SK-N-SH (cell line): ENCODE measurements at regions not wholly inside any gene's neighbourhood (a gene's known extent, or its start where the extent isn't known, plus 50 kb on each side); places are given as distances from the start of the nearest gene placed in this dataset.
A peak's percentile ranks its signal among the peaks of the same experiment; 100 is the strongest.

Experiments
- CTCF ChIA-PET: fragments of 300-600, 350-600 bp; formaldehyde crosslinking; extraction: SDS; loops from one replicate; lab custom pipeline; 2021; lab: Yijun Ruan, JAX
- POLR2A ChIA-PET: fragments of 350-600 bp; sonication (Branson Sonifier 250); formaldehyde crosslinking; extraction: SDS; loops from one replicate; lab custom pipeline; 2020; ENCODE audit warnings: antibody characterized with exemption, inconsistent platforms; lab: Yijun Ruan, JAX
- DNase-seq: peaks from one replicate; pipeline ENCODE4 v3.0.0; 2012
- H2AFZ ChIP-seq: fragments of 200-600 bp; sonication (generic); 2 replicates; pipeline ENCODE4 v1.8.1; 2016; ENCODE audit warnings: antibody characterized with exemption, mild to moderate bottlenecking, low read depth
- H3F3A ChIP-seq: fragments of 200-600 bp; sonication (generic); replicated peaks from 2 replicates; pipeline ENCODE3; 2016; ENCODE audit warnings: antibody characterized with exemption, mild to moderate bottlenecking; ENCODE audit not compliant: insufficient read depth
- H3K27ac ChIP-seq, 2 experiments: fragments of 200-500 bp in 1 of 2; fragments of 200-600 bp in 1 of 2; sonication (Bioruptor generic) in 1 of 2; sonication (generic), shearing (Covaris generic) in 1 of 2; 2 replicates each; pipeline versions ENCODE4 v1.5.1 to v1.6.1; 2014 to 2016; ENCODE audit warnings: low read depth in 2 of 2, inconsistent platforms in 1 of 2, low read length in 1 of 2, mild to moderate bottlenecking in 1 of 2, mixed read lengths in 1 of 2
- H3K27me3 ChIP-seq: fragments of 200-600 bp; sonication (generic), shearing (Covaris generic); 2 replicates; pipeline ENCODE4 v1.6.1; 2016; ENCODE audit warnings: mixed run types; ENCODE audit not compliant: insufficient read depth
- H3K36me3 ChIP-seq, 2 experiments: fragments of 200-500 bp in 1 of 2; fragments of 200-600 bp in 1 of 2; sonication (Bioruptor generic) in 1 of 2; sonication (generic) in 1 of 2; replicated peaks in 1 of 2; 2 replicates each; pipeline versions ENCODE3 to v1.5.1; 2014 to 2016; ENCODE audit warnings: low read length in 1 of 2, mild to moderate bottlenecking in 1 of 2; ENCODE audit not compliant: insufficient read depth in 2 of 2, control insufficient read depth in 1 of 2
- H3K4me1 ChIP-seq, 2 experiments: fragments of 200-500 bp in 1 of 2; fragments of 200-600 bp in 1 of 2; sonication (Bioruptor generic) in 1 of 2; sonication (generic), shearing (Covaris generic) in 1 of 2; 2 replicates each; pipeline versions ENCODE4 v1.5.1 to v1.6.1; 2014 to 2016; ENCODE audit warnings: low read depth in 1 of 2, low read length in 1 of 2, mixed run types in 1 of 2; ENCODE audit not compliant: insufficient read depth in 2 of 2, control insufficient read depth in 1 of 2
- H3K4me2 ChIP-seq: fragments of 200-600 bp; sonication (generic), shearing (Covaris generic); 2 replicates; pipeline ENCODE4 v1.6.1; 2017; ENCODE audit warnings: mixed run types
- H3K4me3 ChIP-seq, 2 experiments: fragments of 200-500 bp in 1 of 2; fragments of 200-600 bp in 1 of 2; sonication (Bioruptor generic) in 1 of 2; sonication (generic), shearing (Covaris generic) in 1 of 2; 2 replicates each; pipeline versions ENCODE4 v1.5.1 to v1.8.1; 2014 to 2016; ENCODE audit warnings: low read depth in 2 of 2, inconsistent platforms in 1 of 2, low read length in 1 of 2, mild to moderate bottlenecking in 1 of 2, mixed read lengths in 1 of 2, moderate library complexity in 1 of 2
- H3K79me2 ChIP-seq: fragments of 200-600 bp; sonication (generic); 2 replicates; pipeline ENCODE4 v1.8.1; 2017; ENCODE audit warnings: mild to moderate bottlenecking; ENCODE audit not compliant: insufficient read depth
- H3K9ac ChIP-seq: fragments of 200-600 bp; sonication (generic); 2 replicates; pipeline ENCODE4 v1.6.1; 2017; ENCODE audit warnings: mixed run types
- H3K9me2 ChIP-seq: fragments of 200-600 bp; sonication (generic); 2 replicates; pipeline ENCODE4 v1.6.1; 2017; ENCODE audit warnings: mixed run types
- H3K9me3 ChIP-seq: fragments of 200-600 bp; sonication (generic); 2 replicates; pipeline ENCODE4 v1.6.1; 2017; ENCODE audit warnings: mixed run types, mild to moderate bottlenecking, moderate library complexity
- H4K20me1 ChIP-seq: fragments of 200-600 bp; sonication (generic); 2 replicates; pipeline ENCODE4 v1.6.1; 2017; ENCODE audit warnings: mild to moderate bottlenecking, mixed run types; ENCODE audit not compliant: insufficient read depth
- CHD2 ChIP-seq: fragments of 150-350 bp; IDR thresholded peaks from 2 replicates; pipeline ENCODE4 v1.6.1; 2018; ENCODE audit warnings: low read length; ENCODE audit not compliant: partially characterized antibody
- CTCF ChIP-seq: fragments of 200-600 bp; sonication (generic); IDR thresholded peaks from 2 replicates; pipeline ENCODE4 v1.6.1; 2017; ENCODE audit warnings: antibody characterized with exemption, mild to moderate bottlenecking, moderate library complexity
- ELF1 ChIP-seq: IDR thresholded peaks from 2 replicates; pipeline ENCODE4 v1.4.0; 2012
- EP300 ChIP-seq, 2 experiments: IDR thresholded peaks; 2 replicates each; pipeline versions ENCODE4 v1.4.0 to v1.6.1; 2012; ENCODE audit warnings: borderline replicate concordance in 1 of 2, low read depth in 1 of 2, low read length in 1 of 2
- FOXM1 ChIP-seq: IDR thresholded peaks from 2 replicates; pipeline ENCODE4 v1.4.0; 2012; ENCODE audit warnings: low read depth, mild to moderate bottlenecking
- JUND ChIP-seq: IDR thresholded peaks from 2 replicates; pipeline ENCODE4 v1.4.0; 2012
- NFIC ChIP-seq: IDR thresholded peaks from 2 replicates; pipeline ENCODE4 v1.4.0; 2012; ENCODE audit warnings: borderline replicate concordance
- NRF1 ChIP-seq: IDR thresholded peaks from 2 replicates; pipeline ENCODE4 v1.6.1; 2012; ENCODE audit warnings: low read depth, mild to moderate bottlenecking, low read length
- PBX3 ChIP-seq: IDR thresholded peaks from 2 replicates; pipeline ENCODE4; 2012
- RAD21 ChIP-seq: IDR thresholded peaks from 2 replicates; pipeline ENCODE4 v1.6.1; 2012; ENCODE audit warnings: mild to moderate bottlenecking, low read length
- RCOR1 ChIP-seq: fragments of 150-350 bp; IDR thresholded peaks from 2 replicates; pipeline ENCODE4 v1.6.1; 2017; ENCODE audit warnings: antibody characterized with exemption, low read length
- RXRA ChIP-seq: IDR thresholded peaks from 2 replicates; pipeline ENCODE4 v1.4.0; 2012; ENCODE audit warnings: low read depth, mild to moderate bottlenecking, borderline replicate concordance
- SIN3A ChIP-seq: IDR thresholded peaks from 2 replicates; pipeline ENCODE4 v1.6.1; 2012; ENCODE audit warnings: low read depth, mild to moderate bottlenecking, low read length, moderate library complexity, borderline replicate concordance
- TCF12 ChIP-seq: IDR thresholded peaks from 2 replicates; pipeline ENCODE4 v1.4.0; 2012
- TEAD4 ChIP-seq: IDR thresholded peaks from 2 replicates; pipeline ENCODE4 v1.4.0; 2012; ENCODE audit warnings: mild to moderate bottlenecking, borderline replicate concordance; ENCODE audit not compliant: insufficient read depth
- YY1 ChIP-seq: IDR thresholded peaks from 2 replicates; pipeline ENCODE4 v1.4.0; 2012; ENCODE audit warnings: low read depth, mild to moderate bottlenecking
- WGBS: methylation state at CpG from one replicate; pipeline ENCODE4 v1.1.6; 2017; ENCODE audit warnings: low lambda C conversion rate; 5-methylcytosine and 5-hydroxymethylcytosine counted together
- TF ChIP-seq, protein P1 (sequence below): IDR thresholded peaks from 2 replicates; pipeline ENCODE4 v1.4.0; 2012; ENCODE audit warnings: low read depth, borderline replicate concordance

GRCh38 chr4:87901422-87901992, 68.7 kb downstream of the MEPE start:
- TF ChIP-seq PBX3 (no peak), FOXM1 (no peak), YY1 (no peak), CHD2 (peak; percentile 22), TCF12 (peak; percentile 55), ELF1 (no peak), JUND (no peak), NFIC (no peak), EP300 (IDR thresholded peaks at IDR 0.05; ENCODE audit: borderline replicate concordance in 1 of 2, low read depth in 1 of 2, low read length in 1 of 2) (peak in 1 of 2 experiments; percentile 44; a peak in 1 of 4 replicates), RCOR1 (peak; percentile 57; the same call in 1 of the 2 replicates)
- TF ChIP-seq, protein P1, sequence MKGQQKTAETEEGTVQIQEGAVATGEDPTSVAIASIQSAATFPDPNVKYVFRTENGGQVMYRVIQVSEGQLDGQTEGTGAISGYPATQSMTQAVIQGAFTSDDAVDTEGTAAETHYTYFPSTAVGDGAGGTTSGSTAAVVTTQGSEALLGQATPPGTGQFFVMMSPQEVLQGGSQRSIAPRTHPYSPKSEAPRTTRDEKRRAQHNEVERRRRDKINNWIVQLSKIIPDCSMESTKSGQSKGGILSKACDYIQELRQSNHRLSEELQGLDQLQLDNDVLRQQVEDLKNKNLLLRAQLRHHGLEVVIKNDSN = no peak
- ChIA-PET POLR2A (no interaction called here), CTCF (interaction anchor here (0.9 to 1.8 kb wide), 4 partner anchors 43 to 72 kb away, joined by 3 to 6 read pairs (median 4); no protein-coding TSS in a partner anchor)
- Histone ChIP-seq H3K27ac (peak overlapping the region in 1 of 2 experiments; percentile 74; a peak in 2 of 4 replicates), H3K27me3 (no peaks in the 10 kb centered on the region), H3F3A (no peaks in the 10 kb centered on the region), H3K9ac (no peak overlapping the region), H4K20me1 (no peaks in the 10 kb centered on the region), H3K4me1 (peaks cover 4 to 10% of the 10 kb centered on the region in 2 experiments; a peak in 3 of 4 replicates), H3K4me2 (no peak overlapping the region), H2AFZ (no peak overlapping the region), H3K79me2 (no peaks in the 10 kb centered on the region), H3K36me3 (no peaks in the 10 kb centered on the region), H3K9me3 (no peaks in the 10 kb centered on the region), H3K4me3 (no peak overlapping the region), H3K9me2 (no peaks in the 10 kb centered on the region)
- DNase-seq = peak; percentile 52
- 24% methylated on average over 1 of the region's 1 CpG for WGBS

GRCh38 chr4:87904639-87905160, 70.8 kb upstream of the SPP1 start:
- 70% methylated on average over 6 of the region's 6 CpGs for WGBS
- CTCF ChIA-PET = interaction anchor here (0.6 to 1.6 kb wide), 3 partner anchors 67 to 129 kb away, joined by 3 read pairs; no protein-coding TSS in a partner anchor
- H3K4me2 ChIP-seq = no peak overlapping the region
- H3K79me2 ChIP-seq = no peaks in the 10 kb centered on the region
- POLR2A ChIA-PET = no interaction called here
- no peak overlapping the region for H3K9ac ChIP-seq
- H4K20me1 ChIP-seq = no peaks in the 10 kb centered on the region
- H3K9me3 ChIP-seq = no peaks in the 10 kb centered on the region
- H3K9me2 ChIP-seq = no peaks in the 10 kb centered on the region
- H3K4me3 ChIP-seq = no peak overlapping the region
- H3K4me1 ChIP-seq = peaks cover 0 to 10% of the 10 kb centered on the region in 2 experiments; a peak in 3 of 4 replicates
- DNase-seq = no peak
- no peak overlapping the region for H2AFZ ChIP-seq
- TF ChIP-seq TEAD4 (no peak), CTCF (no peak), NRF1 (no peak), RXRA (no peak), RAD21 (no peak), SIN3A (no peak)
- TF ChIP-seq, all 33 proteins: peak for 0
- H3F3A ChIP-seq = no peaks in the 10 kb centered on the region
- no peaks in the 10 kb centered on the region for H3K27me3 ChIP-seq
- no peak overlapping the region for H3K27ac ChIP-seq
- no peaks in the 10 kb centered on the region for H3K36me3 ChIP-seq
